ENCODE measurements at regions not wholly inside any gene's neighbourhood (a gene's known extent, or its start where the extent isn't known, plus 50 kb on each side); places are given as distances from the start of the nearest gene placed in this dataset.

DNA sequence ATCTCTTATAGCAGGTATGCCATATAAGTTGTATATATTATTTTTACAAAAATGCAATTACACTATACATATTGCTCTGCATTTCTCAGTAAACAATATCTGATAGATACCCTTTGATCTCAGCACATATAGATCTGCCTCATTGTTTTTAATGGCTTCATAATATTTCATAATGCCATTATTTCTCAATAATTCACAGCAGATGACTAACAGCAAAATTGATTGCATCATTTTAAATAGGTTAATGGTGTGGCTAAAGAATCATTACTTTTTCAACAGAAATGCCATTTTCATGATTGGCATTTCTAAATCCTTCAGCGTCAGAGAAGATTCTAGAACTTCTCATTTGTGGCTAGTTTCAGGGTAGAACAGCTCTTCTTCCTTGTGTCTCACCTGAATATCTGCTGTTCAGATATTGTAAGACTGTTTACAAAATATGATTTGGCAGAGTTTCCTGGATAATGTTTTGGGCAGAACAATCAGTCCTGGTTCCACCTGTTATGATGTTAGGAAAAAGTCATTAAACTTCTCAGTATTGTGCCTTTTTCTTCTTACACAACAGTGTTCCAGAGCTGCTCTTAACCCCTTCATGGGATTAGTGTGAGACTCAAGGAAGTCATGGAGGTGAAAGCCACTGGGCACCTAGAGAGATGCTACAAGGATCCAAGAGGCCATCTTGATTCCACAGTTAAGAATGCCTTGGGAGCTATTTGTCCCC is 397.6 kb upstream of the THBS1 start:
- DNase-seq (ENCODE audit: low spot score): no peak

DNA sequence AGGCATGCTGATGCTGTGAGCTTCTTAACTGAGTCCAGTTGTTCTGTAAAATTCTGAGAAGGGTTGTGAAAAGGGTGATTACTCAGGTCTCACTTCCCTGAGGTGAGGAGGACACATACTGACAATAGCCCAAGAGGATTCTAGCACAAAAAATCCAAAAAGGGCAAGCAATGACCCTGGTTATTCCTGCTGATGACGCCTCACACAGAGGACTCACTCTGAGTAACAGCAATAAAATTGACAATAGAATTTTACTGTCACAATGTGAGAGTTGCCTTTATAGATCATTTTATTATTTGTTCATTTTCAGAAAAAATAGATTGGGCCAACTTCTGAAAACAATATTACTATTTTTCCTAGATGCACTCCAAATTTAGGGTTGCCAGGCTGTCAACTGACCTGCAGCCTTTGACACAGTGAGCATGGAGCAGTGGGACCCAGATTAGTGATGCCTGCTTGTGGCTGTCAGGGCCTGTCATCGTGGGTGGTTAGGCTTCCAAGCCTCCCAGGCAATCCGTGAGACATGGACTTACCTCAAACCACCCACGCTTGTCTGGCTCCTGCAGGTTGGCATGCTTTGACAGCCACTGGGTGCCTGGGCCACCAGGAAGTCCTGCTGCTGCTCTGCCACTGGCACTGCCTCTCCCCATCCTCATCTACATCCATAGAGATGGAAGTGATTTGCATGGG is 396.0 kb upstream of the THBS1 start:
- no peak for DNase-seq (ENCODE audit: low spot score)

DNA sequence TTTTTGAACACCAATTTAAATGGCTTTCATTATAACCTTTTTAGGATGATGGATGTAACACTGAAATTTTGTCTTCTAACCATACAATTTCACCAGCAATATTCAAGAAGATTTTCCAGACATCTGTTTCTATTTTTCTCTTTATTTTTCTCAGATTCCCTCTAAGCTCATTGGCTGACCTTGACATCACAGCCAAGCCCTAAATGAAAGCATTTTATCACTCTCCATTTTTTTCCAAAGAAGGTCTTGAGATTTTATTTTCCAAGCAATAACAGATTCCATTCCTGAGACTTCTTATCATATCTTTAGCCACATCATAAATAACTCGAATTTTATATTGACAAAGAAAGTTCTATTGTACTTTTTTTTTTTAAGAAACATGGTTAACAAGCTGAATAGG is 392.6 kb upstream of the THBS1 start:
- DNase-seq (ENCODE audit: low spot score): no peak

DNA sequence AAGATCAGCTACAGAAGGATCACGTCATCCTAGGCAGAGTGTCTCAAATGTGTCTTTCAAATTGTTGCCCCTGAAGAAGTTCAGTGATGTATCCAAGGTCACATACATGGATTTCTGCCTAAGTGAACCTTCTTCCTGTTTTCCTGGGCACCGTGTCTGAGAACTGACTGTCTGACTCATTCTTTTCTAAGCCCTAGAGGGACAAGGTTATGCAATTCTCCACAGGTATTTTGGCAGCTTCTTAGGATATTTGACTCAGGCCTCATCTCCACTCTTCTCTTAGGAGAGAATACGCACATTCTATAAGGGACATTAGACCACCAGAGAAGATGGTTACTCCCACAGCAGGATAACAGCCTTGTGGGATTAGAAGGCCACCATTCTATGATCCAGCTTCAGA is 391.9 kb upstream of the THBS1 start:
- no peak for DNase-seq (ENCODE audit: low spot score)

DNA sequence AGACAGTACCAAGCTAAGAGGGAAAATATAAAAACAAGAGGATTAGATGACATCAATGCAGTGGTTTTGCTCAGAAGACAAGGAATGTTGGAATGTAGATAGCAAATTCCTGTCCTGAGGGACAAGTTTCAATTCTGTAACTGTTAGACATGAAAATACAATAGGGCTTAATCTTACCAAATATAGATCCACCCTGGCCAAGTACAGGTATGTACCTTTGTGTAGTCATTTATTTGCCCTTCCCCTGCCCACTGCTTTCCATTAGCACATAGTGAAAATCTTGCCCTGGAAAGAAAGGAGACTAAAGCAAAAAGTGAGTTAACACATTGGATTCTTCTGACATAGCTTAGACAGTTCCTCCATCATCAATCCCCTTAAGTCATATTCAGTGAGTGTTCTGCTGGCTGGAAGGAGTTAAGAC is 389.0 kb upstream of the THBS1 start:
- no peak for DNase-seq (ENCODE audit: low spot score)

DNA sequence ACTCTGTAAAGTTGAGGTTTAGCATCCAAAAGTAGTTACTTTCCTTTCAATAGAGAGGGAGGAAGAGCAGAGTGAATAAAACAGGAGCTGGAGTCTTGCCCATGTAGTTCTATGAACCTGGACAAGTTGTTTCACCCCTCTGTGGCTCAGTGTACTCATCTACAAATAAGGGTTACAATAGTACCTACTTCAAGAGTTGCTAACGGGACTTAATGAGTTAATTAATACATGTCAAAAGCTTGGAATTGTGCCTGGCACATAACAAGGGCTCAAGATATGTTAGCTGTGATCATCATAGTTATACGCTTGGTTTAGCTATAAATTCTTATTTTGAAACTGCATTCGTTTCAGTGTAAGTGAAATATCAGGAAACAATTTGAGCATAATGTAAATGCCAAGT is 388.5 kb upstream of the THBS1 start:
- DNase-seq (ENCODE audit: low spot score): no peak

DNA sequence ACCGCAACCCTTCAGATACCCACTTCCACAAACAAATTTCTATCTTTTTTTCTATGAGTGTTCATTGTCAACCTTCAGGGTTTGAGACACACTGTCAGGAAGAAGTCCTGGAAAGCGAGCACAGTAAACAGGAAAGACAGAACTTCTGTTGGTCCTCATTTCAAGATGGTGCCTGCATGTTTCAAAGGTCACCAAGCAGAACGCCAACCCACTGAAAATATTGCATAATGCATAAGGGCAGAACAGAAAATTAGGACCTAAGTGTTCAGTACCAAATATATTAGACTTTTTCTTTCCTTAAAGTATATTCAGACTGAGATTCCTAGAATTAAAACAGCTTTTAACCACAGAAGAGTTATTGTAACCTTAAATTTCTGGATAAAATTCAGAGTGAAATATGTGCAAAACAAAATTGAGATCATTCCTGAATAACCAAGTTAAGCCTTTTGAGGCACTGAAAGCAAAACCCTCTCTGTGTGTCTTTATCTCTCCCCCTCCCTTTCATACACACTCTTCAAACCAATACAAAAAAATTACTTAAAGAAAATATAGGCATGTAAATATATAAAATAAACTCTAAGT is 387.8 kb upstream of the THBS1 start:
- no peak for DNase-seq (ENCODE audit: low spot score)

DNA sequence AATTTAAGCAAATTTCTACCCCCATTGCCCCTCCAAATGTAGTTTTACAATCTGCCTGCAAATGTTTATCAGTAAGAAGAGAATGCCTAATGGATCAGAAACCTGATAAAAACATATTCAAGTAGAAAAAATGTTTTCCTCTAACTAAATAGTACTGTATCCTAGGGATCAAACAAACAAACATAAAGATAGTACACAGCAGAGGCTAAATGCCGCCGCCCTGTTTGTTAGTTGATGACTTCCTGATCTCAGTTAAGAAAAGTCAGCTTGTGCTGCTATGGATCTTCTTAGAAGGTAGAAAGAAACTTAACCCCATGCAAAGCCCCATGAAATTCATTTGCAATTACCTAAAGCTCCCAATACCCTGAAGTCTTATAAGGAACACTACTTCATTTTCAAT is 387.3 kb upstream of the THBS1 start:
- DNase-seq (ENCODE audit: low spot score): no peak

DNA sequence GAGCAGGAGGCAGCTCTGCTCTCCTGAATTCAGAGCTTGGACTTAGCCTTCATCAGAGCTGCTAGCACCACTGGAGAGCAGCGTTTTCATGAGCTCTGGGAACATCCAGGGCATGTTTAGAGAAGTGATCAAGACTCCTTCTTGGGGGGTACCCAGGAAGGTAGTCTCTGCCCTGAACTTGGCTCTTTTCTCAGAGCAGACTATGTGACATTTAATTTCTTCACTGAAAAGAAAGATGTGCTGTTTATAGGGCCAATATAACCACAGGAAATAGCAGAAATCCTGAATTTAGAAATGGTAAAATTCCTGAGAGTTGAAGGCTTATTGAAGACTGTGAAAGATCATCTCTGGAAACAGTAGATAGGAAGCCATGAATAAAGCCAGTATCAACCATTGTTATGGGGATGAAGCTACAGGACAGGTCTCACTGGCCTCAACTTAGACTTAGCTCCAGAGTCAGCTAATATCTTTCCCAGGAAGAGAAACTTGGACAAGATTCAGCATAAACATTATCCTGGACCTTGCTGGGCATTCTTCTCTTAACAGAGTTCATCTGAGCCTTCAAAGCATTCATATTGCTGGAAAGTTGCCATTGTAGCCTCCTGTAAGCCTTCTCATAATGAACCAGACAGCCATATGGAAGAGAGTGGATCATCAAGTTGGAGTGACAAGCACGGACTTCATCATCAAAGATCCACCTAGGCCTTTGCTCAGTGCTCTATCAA is 386.6 kb upstream of the THBS1 start:
- DNase-seq (ENCODE audit: low spot score): no peak

DNA sequence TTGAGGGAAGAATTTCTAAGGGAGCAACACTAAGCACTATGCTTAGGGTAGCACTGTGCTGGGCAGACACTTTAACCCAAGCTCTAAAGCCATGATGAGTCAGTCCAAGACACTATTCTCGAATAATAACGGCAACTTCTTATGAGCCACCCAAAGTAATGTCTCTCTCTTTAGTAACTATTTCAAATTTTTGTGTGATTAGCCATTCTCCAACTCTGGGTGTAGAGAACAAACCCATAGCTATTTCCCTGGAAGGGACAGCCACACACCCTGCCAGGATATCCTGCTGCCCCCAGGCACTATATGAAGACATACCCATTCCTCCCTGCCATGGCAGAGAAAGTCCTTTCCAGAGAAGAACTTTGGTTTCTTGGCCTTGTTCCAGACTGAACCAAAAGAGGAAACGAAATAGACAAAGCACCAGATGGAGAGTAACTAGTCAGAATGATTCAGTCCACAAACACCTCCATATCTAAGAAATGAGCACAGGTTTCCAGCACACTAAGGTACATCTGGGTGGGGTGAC is 384.9 kb upstream of the THBS1 start:
- DNase-seq (ENCODE audit: low spot score): no peak

DNA sequence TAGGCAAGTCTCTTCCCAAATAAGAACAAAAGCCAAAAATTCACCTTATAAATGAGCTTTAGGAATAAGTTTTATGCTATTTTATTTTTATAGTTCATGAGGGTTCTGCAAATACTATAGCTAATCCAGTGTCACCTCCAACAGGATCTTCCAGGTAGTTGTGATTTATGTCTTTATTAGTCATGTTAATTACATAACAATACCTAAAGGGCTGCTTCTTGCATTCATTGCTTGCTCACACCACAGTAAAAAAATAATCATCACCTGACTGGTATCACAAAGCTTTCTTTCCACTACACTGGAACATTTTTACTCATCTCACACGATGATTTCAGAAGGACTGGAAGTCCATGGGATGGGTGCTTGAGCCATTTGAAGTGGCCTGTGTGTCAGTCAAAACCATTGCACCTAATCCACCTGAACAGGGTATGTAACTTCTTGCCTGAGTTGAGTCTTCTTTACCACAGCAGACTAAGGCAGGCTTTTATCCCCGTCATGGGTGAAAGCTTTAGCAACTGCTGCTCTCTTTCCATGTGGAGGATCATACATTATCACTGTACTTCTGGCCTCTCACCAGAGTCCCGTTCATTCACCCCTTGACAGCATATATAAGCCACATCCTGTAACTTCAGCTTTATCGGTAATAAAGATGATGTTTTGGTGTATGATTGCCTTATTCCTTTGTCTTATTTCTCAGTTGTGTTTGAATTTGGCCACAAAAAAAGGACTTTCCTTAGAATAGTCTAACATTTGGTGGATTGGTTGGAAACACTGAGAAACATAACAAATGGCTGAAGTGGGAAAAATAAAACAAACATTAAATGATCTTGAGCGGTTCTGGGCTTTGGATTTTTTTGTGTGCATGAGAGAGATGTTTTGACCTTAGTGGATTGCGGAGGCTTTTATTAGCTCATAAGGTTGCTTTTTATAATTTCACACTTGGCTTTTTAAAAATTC is 382.6 kb upstream of the THBS1 start:
- no peak for DNase-seq (ENCODE audit: low spot score)

DNA sequence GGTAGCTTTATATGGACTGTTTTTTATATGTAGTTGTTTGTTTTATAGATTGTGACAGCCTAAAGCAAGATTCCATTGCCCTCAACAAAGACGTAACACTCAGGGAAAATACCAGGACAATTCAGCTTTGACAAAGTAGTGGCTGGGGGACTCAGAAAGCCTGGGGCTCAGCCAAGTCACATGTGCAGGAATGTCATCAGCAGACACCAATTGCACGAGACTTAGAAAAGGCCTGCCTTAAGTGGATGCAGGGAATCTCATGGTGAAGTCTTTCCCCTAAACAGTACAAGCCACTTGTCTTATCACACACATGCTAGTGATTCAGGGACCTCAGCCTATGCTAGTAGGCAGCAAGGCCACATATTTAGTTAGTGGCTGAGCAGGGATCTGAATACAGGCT is 381.8 kb upstream of the THBS1 start:
- DNase-seq (ENCODE audit: low spot score): no peak

DNA sequence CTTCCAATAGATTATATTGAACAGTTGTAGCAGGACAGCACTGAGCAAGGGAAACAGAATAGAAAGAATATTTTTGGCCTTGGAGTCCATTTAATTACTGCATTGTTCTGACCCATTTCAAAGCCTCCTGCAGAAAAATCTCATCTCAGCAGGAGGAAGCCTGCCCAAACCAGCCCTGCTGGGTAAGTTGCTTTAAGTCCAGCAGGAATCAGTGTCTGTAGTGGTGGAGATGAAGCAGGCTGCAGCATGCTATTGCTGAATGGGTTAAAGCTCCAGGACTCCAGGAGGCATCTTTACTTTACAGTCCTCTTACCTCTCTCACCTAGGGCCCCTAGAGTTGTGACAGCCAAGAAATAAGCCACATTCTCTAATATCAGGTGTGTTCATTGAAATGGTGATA is 380.3 kb upstream of the THBS1 start:
- peak; percentile 48 for DNase-seq (ENCODE audit: low spot score)

DNA sequence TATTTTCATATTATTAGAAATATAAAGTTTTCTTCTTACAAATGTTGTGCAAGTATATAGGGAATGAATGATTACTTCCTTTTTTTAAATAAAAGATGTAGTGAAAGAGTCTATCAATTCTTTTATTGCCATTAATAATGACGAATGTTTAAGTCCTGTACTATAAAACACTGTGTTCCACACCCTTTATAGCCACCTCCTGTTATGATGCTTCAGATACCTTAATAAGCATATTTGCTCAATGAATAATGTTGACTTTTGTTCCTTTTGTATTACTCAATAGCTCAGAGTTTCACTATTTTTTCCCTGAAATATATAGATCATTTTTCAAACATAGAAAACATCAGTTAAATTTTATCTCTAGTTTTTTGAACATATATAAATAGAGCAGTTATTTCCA is 378.2 kb upstream of the THBS1 start:
- DNase-seq (ENCODE audit: low spot score): no peak

DNA sequence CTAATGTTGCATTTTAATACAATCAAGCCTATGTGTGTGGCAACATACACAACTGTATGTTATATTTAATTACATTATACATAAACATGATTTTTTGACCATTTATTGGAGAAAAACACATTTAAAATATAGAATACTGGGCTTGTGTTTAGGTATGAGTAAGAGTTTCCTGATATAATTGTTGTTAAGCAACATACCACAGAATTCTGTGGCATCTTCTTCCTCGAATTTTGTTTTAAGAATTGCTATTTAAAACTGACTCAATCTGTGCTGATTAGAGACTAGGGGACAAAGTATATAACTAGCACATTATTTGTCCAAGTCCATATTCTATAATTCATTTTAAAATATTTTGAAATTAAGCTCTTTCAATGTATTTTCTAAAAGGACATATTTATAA is 376.8 kb upstream of the THBS1 start:
- no peak for DNase-seq (ENCODE audit: low spot score)

DNA sequence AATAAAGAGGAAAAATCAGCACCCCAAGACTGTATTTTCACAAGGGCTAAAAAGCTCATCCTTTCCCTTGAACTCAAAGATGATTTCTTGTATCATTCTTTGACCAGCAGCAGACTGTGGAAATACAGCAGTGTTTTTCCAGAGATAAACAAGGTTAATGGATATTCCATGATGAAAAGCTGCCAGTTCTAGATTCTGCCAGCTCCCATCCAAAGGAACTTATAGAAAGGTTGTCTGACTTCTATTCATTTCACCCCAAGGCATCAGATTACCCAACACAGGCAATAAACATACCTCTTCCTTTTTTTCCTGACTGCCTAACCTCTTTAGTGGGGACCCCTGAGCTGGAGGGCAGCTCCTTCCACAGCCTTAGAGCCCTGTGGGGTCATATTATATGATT is 375.8 kb upstream of the THBS1 start:
- no peak for DNase-seq (ENCODE audit: low spot score)

DNA sequence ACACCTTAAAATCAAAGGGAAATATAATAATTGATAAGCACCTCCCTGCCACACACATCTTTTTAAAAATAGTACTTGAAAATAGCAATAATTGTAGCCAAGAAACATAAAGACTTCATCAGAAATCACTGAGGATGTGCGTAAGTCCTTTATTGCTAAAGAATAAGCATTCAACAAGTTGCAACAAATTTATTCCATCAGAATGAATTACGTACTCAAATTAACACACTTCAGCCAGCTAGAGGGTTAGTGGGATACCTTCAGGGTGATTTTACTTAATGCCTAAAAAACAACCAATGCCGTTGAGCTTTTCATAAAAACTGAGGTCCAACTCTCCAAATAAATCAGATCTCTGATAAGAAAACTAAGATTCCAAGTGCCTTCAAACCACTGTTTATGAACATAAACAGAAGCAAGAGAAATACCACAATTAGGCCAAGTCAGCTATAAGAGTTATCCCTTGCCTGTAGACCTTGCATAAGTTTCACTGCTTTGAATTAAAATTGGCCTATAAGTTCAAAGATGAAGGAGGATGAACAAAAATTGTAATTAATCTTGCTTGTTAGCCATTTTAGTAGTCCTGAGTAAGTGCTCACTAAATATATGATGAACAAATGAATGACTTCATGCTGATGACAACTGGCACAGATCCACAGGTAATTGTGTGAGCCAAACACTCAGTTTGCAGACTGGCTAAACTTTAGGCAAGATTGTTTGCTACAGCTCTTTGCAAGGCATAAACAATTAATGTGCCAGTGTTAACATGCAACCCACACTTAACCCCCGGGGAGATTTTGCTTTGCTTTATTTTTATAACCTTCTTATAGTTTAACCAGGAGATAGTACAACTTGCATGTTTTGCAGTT is 375.1 kb upstream of the THBS1 start:
- DNase-seq (ENCODE audit: low spot score): no peak

DNA sequence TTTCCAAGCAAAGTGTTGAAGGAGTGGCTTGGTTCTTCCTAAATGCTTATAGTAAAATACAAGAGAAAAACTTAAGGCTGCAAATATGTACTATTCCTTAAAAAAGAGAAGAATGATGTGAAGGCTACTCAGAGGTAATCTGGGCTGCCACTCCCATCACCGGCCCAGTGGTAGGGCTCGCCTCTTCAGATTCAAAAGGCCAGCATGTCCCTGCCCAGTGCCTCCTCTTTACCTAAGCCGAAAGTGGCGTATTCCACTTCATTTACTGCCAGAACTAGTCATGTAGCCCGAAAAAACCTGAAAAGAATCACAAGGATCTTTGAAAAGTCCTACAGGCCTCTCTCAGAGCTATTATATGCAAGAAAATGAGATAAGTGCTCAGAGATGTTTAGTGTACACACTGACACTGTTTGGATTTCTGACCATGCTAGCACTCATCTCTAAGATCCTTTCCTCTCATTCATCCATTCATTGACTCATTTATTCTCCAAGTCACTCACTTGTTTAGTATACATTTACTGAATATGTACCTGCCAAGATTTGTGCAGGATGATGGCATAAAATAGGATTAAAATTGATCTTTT is 373.3 kb upstream of the THBS1 start:
- no peak for DNase-seq (ENCODE audit: low spot score)

DNA sequence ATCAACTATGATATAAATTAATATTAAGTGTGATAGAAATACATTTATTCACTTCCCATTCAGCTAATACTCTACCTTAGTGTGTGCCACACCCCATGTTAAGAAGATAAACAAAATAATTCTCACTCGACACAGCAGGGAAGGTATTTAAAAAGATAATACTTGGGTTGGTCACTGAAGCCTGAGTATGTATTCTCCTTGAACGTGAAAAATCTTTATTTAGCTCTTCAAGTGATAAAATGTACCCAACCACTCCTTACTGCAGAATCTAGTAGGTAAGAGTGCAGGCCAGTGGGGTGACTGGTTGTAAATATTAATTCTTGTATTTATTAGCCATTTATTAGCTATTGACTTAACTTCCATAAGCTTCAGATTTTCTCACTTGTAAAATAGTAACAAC is 372.7 kb upstream of the THBS1 start:
- DNase-seq (ENCODE audit: low spot score): no peak

DNA sequence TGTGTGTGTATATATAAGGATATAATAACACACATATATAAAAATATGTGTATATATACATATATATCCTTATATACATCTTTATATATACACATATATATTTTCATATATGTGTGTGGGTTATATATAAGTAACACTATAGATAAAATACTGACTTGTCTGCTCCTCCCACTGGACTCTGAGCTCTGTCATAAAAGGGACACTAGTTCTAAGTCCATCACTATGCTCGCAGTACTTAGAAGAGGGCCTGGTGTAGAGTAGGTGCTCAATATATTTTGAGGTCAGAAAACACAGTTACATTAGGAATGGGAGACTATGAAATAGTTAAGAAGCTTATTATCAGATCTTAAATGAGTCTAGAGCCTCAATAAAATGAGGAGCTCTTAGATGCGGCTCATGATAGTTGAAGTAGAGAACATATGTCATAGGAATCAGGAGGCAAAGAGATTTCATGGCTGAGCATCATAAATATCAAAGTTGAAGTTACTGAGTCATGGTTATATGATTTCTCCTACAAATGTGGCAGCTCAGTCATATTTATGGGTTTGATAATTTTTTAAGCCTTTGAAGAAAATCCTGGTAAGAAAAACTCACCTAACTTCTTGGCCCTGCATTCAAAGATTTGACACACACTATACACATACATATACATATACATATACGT is 371.2 kb upstream of the THBS1 start:
- no peak for DNase-seq (ENCODE audit: low spot score)

Data from cerebellar cortex (tissue), 1 donor.